ENCODE measurements at regions not wholly inside any gene's neighbourhood (a gene's known extent, or its start where the extent isn't known, plus 50 kb on each side); places are given as distances from the start of the nearest gene placed in this dataset.

GRCh38 chr2:196473617-196474016 is 165.9 kb upstream of the CCDC150 start:
- Mint-ChIP-seq H3K27ac (no peak overlapping the region), H3K4me1 (no peaks in the 10 kb centered on the region), H3K4me3 (no peak overlapping the region), H3K9me3 (ENCODE audit: low read depth) (no peaks in the 10 kb centered on the region), H3K27me3 (peaks cover 18% of the 10 kb centered on the region), H3K36me3 (peaks cover 1% of the 10 kb centered on the region)
- ATAC-seq (no peak), DNase-seq (no peak)
- CTCF ChIA-PET, result no interaction called here

- no peak for ATAC-seq
These were observed 163.9 kb upstream of the CCDC150 start for GRCh38 chr2:196475611-196476010.

GRCh38 chr2:196478588-196478987 is 160.9 kb upstream of the CCDC150 start:
- Mint-ChIP-seq H3K27me3 (peaks cover 36% of the 10 kb centered on the region), H3K36me3 (no peaks in the 10 kb centered on the region), H3K9me3 (ENCODE audit: low read depth) (no peaks in the 10 kb centered on the region), H3K4me3 (no peak overlapping the region), H3K4me1 (no peaks in the 10 kb centered on the region), H3K27ac (no peak overlapping the region)
- ATAC-seq (no peak), DNase-seq (no peak)
- CTCF ChIA-PET, result no interaction called here

More at GRCh38 chr2:196475611-196476010, 163.9 kb upstream of the CCDC150 start:
- DNase-seq, result no peak
- Mint-ChIP-seq H3K27me3 (peaks cover 20% of the 10 kb centered on the region), H3K4me1 (no peaks in the 10 kb centered on the region), H3K4me3 (no peak overlapping the region), H3K36me3 (peaks cover 1% of the 10 kb centered on the region), H3K27ac (no peak overlapping the region), H3K9me3 (ENCODE audit: low read depth) (no peaks in the 10 kb centered on the region)
- CTCF ChIA-PET, result no interaction called here

- ATAC-seq (no peak), DNase-seq (no peak)
- CTCF ChIA-PET, result no interaction called here
- H3K4me1 Mint-ChIP-seq, result no peaks in the 10 kb centered on the region
- no peaks in the 10 kb centered on the region for H3K9me3 Mint-ChIP-seq (ENCODE audit: low read depth)
- H3K36me3 Mint-ChIP-seq, result no peaks in the 10 kb centered on the region
- H3K27ac Mint-ChIP-seq, result no peak overlapping the region
- H3K27me3 Mint-ChIP-seq, result peaks cover 42% of the 10 kb centered on the region
- H3K4me3 Mint-ChIP-seq, result no peak overlapping the region
These were observed 160.2 kb upstream of the CCDC150 start for GRCh38 chr2:196479350-196479749.

- CTCF ChIA-PET, result interaction anchor here (1.3 kb wide), 1 partner anchor 27 kb away, joined by 3 read pairs; no protein-coding TSS in a partner anchor
These were observed 158.7 kb upstream of the CCDC150 start for GRCh38 chr2:196480653-196481323.

GRCh38 chr2:196481324-196481697 is 158.2 kb upstream of the CCDC150 start:
- DNase-seq (no peak), ATAC-seq (no peak)
- Mint-ChIP-seq H3K9me3 (ENCODE audit: low read depth) (no peaks in the 10 kb centered on the region), H3K36me3 (no peaks in the 10 kb centered on the region), H3K27me3 (peaks cover 48% of the 10 kb centered on the region), H3K27ac (no peak overlapping the region), H3K4me3 (no peak overlapping the region), H3K4me1 (no peaks in the 10 kb centered on the region)
- CTCF ChIA-PET, result interaction anchor here (1.3 kb wide), 1 partner anchor 28 kb away, joined by 3 read pairs; no protein-coding TSS in a partner anchor

More at GRCh38 chr2:196480653-196481323, 158.7 kb upstream of the CCDC150 start:
- ATAC-seq (no peak), DNase-seq (no peak)
- H3K4me1 Mint-ChIP-seq, result no peaks in the 10 kb centered on the region
- no peak overlapping the region for H3K4me3 Mint-ChIP-seq
- H3K27me3 Mint-ChIP-seq, result peaks cover 48% of the 10 kb centered on the region
- H3K27ac Mint-ChIP-seq, result no peak overlapping the region
- no peaks in the 10 kb centered on the region for H3K36me3 Mint-ChIP-seq
- no peaks in the 10 kb centered on the region for H3K9me3 Mint-ChIP-seq (ENCODE audit: low read depth)

GRCh38 chr2:196482119-196483065 is 157.1 kb upstream of the CCDC150 start:
- no peak for ATAC-seq
- Mint-ChIP-seq H3K9me3 (ENCODE audit: low read depth) (no peaks in the 10 kb centered on the region), H3K27me3 (peaks cover 49% of the 10 kb centered on the region), H3K27ac (no peak overlapping the region), H3K36me3 (no peaks in the 10 kb centered on the region), H3K4me1 (no peaks in the 10 kb centered on the region), H3K4me3 (no peak overlapping the region)
- no peak for DNase-seq
- CTCF ChIA-PET, result interaction anchor here (0.6 to 1.3 kb wide), 4 partner anchors 29 to 796 kb away, joined by 3 read pairs; no protein-coding TSS in a partner anchor

GRCh38 chr2:196486146-196486545 is 153.4 kb upstream of the CCDC150 start:
- no peak for ATAC-seq
- CTCF ChIA-PET, result no interaction called here
- Mint-ChIP-seq H3K9me3 (ENCODE audit: low read depth) (no peaks in the 10 kb centered on the region), H3K27me3 (peaks cover 59% of the 10 kb centered on the region), H3K4me3 (no peak overlapping the region), H3K36me3 (peaks cover 1% of the 10 kb centered on the region), H3K27ac (no peak overlapping the region), H3K4me1 (no peaks in the 10 kb centered on the region)
- DNase-seq, result no peak

GRCh38 chr2:196487417-196487816 is 152.1 kb upstream of the CCDC150 start:
- Mint-ChIP-seq H3K4me1 (no peaks in the 10 kb centered on the region), H3K27me3 (peaks cover 51% of the 10 kb centered on the region), H3K27ac (no peak overlapping the region), H3K9me3 (ENCODE audit: low read depth) (no peaks in the 10 kb centered on the region), H3K4me3 (no peak overlapping the region), H3K36me3 (peaks cover 1% of the 10 kb centered on the region)
- CTCF ChIA-PET, result no interaction called here
- no peak for DNase-seq
- no peak for ATAC-seq

- CTCF ChIA-PET, result no interaction called here
- H3K4me3 Mint-ChIP-seq, result no peak overlapping the region
These were observed 150.1 kb upstream of the CCDC150 start for GRCh38 chr2:196489371-196489770.

GRCh38 chr2:196492946-196493345 is 146.6 kb upstream of the CCDC150 start:
- CTCF ChIA-PET, result no interaction called here
- Mint-ChIP-seq H3K9me3 (ENCODE audit: low read depth) (peaks cover 2% of the 10 kb centered on the region), H3K27ac (no peak overlapping the region), H3K36me3 (peaks cover 1% of the 10 kb centered on the region), H3K27me3 (peaks cover 44% of the 10 kb centered on the region), H3K4me3 (no peak overlapping the region), H3K4me1 (no peaks in the 10 kb centered on the region)
- DNase-seq (no peak), ATAC-seq (no peak)

More at GRCh38 chr2:196489371-196489770, 150.1 kb upstream of the CCDC150 start:
- no peak for DNase-seq
- H3K9me3 Mint-ChIP-seq (ENCODE audit: low read depth), result peaks cover 2% of the 10 kb centered on the region
- peaks cover 50% of the 10 kb centered on the region for H3K27me3 Mint-ChIP-seq
- H3K27ac Mint-ChIP-seq, result no peak overlapping the region
- peaks cover 1% of the 10 kb centered on the region for H3K36me3 Mint-ChIP-seq
- no peaks in the 10 kb centered on the region for H3K4me1 Mint-ChIP-seq
- ATAC-seq, result no peak

- peaks cover 8% of the 10 kb centered on the region for H3K9me3 Mint-ChIP-seq (ENCODE audit: low read depth)
- H3K27ac Mint-ChIP-seq, result no peak overlapping the region
- DNase-seq (no peak), ATAC-seq (no peak)
- CTCF ChIA-PET, result no interaction called here
- peaks cover 7% of the 10 kb centered on the region for H3K36me3 Mint-ChIP-seq
- no peak overlapping the region for H3K4me3 Mint-ChIP-seq
- H3K27me3 Mint-ChIP-seq, result peaks cover 30% of the 10 kb centered on the region
- H3K4me1 Mint-ChIP-seq, result no peaks in the 10 kb centered on the region
These were observed 140.6 kb upstream of the CCDC150 start for GRCh38 chr2:196498962-196499361.

- DNase-seq (no peak), ATAC-seq (no peak)
- peaks cover 28% of the 10 kb centered on the region for H3K27me3 Mint-ChIP-seq
- CTCF ChIA-PET, result no interaction called here
- H3K36me3 Mint-ChIP-seq, result peaks cover 7% of the 10 kb centered on the region
- no peak overlapping the region for H3K27ac Mint-ChIP-seq
- H3K9me3 Mint-ChIP-seq (ENCODE audit: low read depth), result peaks cover 8% of the 10 kb centered on the region
- no peak overlapping the region for H3K4me3 Mint-ChIP-seq
- H3K4me1 Mint-ChIP-seq, result no peaks in the 10 kb centered on the region
These were observed 139.8 kb upstream of the CCDC150 start for GRCh38 chr2:196499686-196500085.

Measured in activated CD8-positive, alpha-beta memory T cell treated with anti-CD3 and anti-CD28 coated beads, Interleukin-2, amount 10 ng/mL, durations not matched to agents 7 days and 5 days (primary cell).